Panc1 (cell line): ENCODE measurements at regions not wholly inside any gene's neighbourhood (a gene's known extent, or its start where the extent isn't known, plus 50 kb on each side); places are given as distances from the start of the nearest gene placed in this dataset.

ENCODE experiments used
- ATAC-seq: fragments of 200-7000 bp; cut with Tn5 transposase; 2 replicates; pipeline ENCODE4 v1.9.1; 2020; ENCODE audit warnings: mild to moderate bottlenecking, moderate library complexity
- BruUV-seq: library from RNA; stranded (reverse); fragments of 400-500 nt; replicated peaks from 2 replicates; lab custom pipeline; 2021; lab: Mats Ljungman, UMichigan
- CTCF ChIA-PET: fragments of 300-600 bp; sonication (Branson Sonifier 250); formaldehyde crosslinking; loops from one replicate; lab custom pipeline; 2022; ENCODE audit warnings: antibody characterized with exemption; lab: Charles Lee
- POLR2A ChIA-PET: fragments of 300-600 bp; sonication (Branson Sonifier 250); formaldehyde crosslinking; loops from one replicate; lab custom pipeline; 2022; ENCODE audit warnings: antibody characterized with exemption; lab: Charles Lee
- DNase-seq: peaks from one replicate; pipeline ENCODE4 v3.0.0-alpha.2; 2010; ENCODE audit warnings: low read depth, low spot score
- H3K27ac ChIP-seq: 2 replicates; pipeline ENCODE4 v1.5.1; 2011; ENCODE audit warnings: mild to moderate bottlenecking, low read length, inconsistent platforms
- H3K27me3 ChIP-seq: fragments of 200-500 bp; sonication (Bioruptor generic); 2 replicates; pipeline ENCODE4 v1.6.0; 2014; ENCODE audit warnings: low read length, inconsistent platforms; ENCODE audit not compliant: control insufficient read depth, insufficient read depth
- H3K36me3 ChIP-seq: fragments of 200-500 bp; sonication (Bioruptor generic); 2 replicates; pipeline ENCODE4 v1.5.1; 2014; ENCODE audit warnings: inconsistent platforms, mild to moderate bottlenecking, low read length, moderate library complexity; ENCODE audit not compliant: control insufficient read depth, insufficient read depth
- H3K4me1 ChIP-seq: 2 replicates; pipeline ENCODE4 v1.5.1; 2011; ENCODE audit warnings: inconsistent platforms, mild to moderate bottlenecking, low read length, moderate library complexity; ENCODE audit not compliant: control insufficient read depth, insufficient read depth
- H3K4me3 ChIP-seq, 2 experiments: 2 replicates each; pipeline ENCODE4 v1.5.1; 2011 to 2012; ENCODE audit warnings: low read depth in 2 of 2, low read length in 2 of 2, mild to moderate bottlenecking in 2 of 2, inconsistent platforms in 1 of 2, moderate library complexity in 1 of 2
- H3K9me3 ChIP-seq: fragments of 200-500 bp; sonication (Bioruptor generic); 2 replicates; pipeline ENCODE4 v1.5.1; 2014; ENCODE audit warnings: low read depth, mild to moderate bottlenecking, inconsistent platforms, low read length, moderate library complexity; ENCODE audit not compliant: control insufficient read depth, insufficient read depth
- POLR2AphosphoS5 ChIP-seq: IDR thresholded peaks from 2 replicates; pipeline ENCODE4 v1.6.1; 2012; ENCODE audit warnings: mild to moderate bottlenecking, low read depth, low read length, moderate library complexity
- SIN3A ChIP-seq: IDR thresholded peaks from 2 replicates; pipeline ENCODE4 v1.6.1; 2012; ENCODE audit warnings: low read depth, mild to moderate bottlenecking, low read length, moderate library complexity, borderline replicate concordance; ENCODE audit not compliant: insufficient read depth
- TCF7L2 ChIP-seq: IDR thresholded peaks from 2 replicates; pipeline ENCODE4 v1.6.1; 2011; ENCODE audit warnings: mild to moderate bottlenecking, low read depth, low read length, inconsistent platforms
- in situ Hi-C: cut with HindIII; loops from 2 replicates; pipeline ENCODE4 v1.10.0; 2016; ENCODE audit warnings: low sequenced_read_pairs, low pct_unique_long_range_greater_than_20kb
- intact Hi-C: fragments of 100-400 bp; cut with micrococcal nuclease; formaldehyde crosslinking; loops from one replicate; pipeline ENCODE4 v1.10.0; 2022; ENCODE audit not compliant: unreplicated experiment
- TF ChIP-seq, protein P1 (sequence below), 2 experiments: IDR thresholded peaks; 2 replicates each; pipeline ENCODE4 v1.6.1; 2011 to 2012; ENCODE audit warnings: low read depth in 2 of 2, control low read depth in 1 of 2, low read length in 1 of 2, mild to moderate bottlenecking in 1 of 2, moderate library complexity in 1 of 2; ENCODE audit not compliant: insufficient read depth in 1 of 2
- TF ChIP-seq, protein P2 (sequence below): fragments of 450-650 bp; IDR thresholded peaks from 2 replicates; pipeline ENCODE4 v1.5.1; 2017; ENCODE audit warnings: mild to moderate bottlenecking

DNA sequence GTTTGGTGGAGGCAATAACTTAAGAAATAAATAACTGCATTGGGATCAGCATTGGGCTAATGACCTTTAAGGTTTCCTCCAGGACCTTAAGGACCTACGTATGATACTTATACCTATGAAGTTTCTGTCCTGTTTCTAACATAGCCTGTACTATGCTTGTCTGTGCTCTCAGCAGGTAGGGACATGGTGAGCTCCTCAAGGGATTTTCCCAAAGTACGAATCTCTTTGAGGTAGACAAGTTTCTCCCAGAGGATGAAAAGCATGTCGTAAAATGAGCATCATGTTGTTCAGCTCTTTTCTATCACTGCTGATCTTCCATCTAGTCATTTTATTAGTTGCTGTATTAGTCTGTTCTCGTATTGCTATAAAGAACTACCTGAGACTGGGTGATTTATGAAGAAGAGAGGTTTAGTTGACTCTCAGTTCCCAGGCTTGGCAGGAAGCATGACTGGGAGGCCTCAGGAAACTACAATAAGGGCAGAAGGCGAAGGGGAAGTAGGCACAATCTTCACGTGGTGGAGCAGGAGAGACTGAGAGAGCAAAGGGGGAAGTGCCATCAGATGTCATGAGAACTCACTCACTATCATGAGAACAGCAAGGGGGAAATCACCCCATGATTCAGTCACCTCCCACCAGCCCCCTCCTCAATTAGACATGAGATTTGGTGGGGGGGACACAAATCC, 77.8 kb upstream of the TGM3 start:
- peaks cover 7% of the 10 kb centered on the region; the same call in 1 of the 2 replicates for H3K27me3 ChIP-seq
- ChIA-PET POLR2A (interaction anchor here (0.6 kb wide), 1 partner anchor 29 kb away, joined by 7 read pairs; no protein-coding TSS in a partner anchor), CTCF (no interaction called here)
- no peaks in the 10 kb centered on the region for H3K4me1 ChIP-seq
- ATAC-seq (no peak), DNase-seq (no peak)
- H3K27ac ChIP-seq: no peak overlapping the region
- TF ChIP-seq, protein P1, sequence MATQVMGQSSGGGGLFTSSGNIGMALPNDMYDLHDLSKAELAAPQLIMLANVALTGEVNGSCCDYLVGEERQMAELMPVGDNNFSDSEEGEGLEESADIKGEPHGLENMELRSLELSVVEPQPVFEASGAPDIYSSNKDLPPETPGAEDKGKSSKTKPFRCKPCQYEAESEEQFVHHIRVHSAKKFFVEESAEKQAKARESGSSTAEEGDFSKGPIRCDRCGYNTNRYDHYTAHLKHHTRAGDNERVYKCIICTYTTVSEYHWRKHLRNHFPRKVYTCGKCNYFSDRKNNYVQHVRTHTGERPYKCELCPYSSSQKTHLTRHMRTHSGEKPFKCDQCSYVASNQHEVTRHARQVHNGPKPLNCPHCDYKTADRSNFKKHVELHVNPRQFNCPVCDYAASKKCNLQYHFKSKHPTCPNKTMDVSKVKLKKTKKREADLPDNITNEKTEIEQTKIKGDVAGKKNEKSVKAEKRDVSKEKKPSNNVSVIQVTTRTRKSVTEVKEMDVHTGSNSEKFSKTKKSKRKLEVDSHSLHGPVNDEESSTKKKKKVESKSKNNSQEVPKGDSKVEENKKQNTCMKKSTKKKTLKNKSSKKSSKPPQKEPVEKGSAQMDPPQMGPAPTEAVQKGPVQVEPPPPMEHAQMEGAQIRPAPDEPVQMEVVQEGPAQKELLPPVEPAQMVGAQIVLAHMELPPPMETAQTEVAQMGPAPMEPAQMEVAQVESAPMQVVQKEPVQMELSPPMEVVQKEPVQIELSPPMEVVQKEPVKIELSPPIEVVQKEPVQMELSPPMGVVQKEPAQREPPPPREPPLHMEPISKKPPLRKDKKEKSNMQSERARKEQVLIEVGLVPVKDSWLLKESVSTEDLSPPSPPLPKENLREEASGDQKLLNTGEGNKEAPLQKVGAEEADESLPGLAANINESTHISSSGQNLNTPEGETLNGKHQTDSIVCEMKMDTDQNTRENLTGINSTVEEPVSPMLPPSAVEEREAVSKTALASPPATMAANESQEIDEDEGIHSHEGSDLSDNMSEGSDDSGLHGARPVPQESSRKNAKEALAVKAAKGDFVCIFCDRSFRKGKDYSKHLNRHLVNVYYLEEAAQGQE (IDR thresholded peaks at IDR 0.05; ENCODE audit: insufficient read depth in 1 of 2, low read depth in 2 of 2, low read length in 1 of 2): no peak
- no peak for TF ChIP-seq POLR2AphosphoS5
- TF ChIP-seq SIN3A: no peak
- TF ChIP-seq, protein P2, sequence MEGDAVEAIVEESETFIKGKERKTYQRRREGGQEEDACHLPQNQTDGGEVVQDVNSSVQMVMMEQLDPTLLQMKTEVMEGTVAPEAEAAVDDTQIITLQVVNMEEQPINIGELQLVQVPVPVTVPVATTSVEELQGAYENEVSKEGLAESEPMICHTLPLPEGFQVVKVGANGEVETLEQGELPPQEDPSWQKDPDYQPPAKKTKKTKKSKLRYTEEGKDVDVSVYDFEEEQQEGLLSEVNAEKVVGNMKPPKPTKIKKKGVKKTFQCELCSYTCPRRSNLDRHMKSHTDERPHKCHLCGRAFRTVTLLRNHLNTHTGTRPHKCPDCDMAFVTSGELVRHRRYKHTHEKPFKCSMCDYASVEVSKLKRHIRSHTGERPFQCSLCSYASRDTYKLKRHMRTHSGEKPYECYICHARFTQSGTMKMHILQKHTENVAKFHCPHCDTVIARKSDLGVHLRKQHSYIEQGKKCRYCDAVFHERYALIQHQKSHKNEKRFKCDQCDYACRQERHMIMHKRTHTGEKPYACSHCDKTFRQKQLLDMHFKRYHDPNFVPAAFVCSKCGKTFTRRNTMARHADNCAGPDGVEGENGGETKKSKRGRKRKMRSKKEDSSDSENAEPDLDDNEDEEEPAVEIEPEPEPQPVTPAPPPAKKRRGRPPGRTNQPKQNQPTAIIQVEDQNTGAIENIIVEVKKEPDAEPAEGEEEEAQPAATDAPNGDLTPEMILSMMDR: no peak
- TF ChIP-seq TCF7L2: no peak
- H3K9me3 ChIP-seq: no peaks in the 10 kb centered on the region
- H3K36me3 ChIP-seq: no peaks in the 10 kb centered on the region
- no TSS peak for BruUV-seq
- no peak overlapping the region for H3K4me3 ChIP-seq
- intact Hi-C loops (no loop called here), in situ Hi-C loops (no loop called here)

DNA sequence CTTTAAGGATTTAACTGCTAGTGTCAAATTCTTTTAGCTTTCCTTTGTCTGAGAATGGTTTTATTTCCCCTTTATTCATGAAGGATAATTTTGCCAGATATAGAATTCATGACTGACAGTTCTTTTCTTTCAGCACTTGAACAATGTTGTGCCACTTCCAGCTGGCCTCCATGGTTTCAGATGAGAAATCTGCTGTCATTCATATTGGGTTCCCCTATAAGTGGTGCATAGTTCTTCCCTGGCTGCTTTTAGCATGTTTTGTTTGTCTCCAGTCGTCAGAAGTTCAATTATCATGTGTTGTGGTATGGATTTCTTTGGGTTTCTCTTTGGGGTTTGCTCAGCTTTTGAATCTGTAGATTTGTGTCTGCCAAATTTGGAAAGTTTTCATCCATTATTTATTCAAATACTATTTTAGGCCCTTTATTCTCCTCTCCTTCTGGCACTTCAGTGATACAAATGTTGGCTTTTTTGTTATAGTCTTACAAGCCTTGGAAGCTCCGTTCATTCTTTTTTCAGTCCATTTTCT, 76.3 kb upstream of the TGM3 start:
- ChIA-PET CTCF (no interaction called here), POLR2A (no interaction called here)
- Histone ChIP-seq H3K27ac (no peak overlapping the region), H3K4me3 (no peak overlapping the region), H3K27me3 (peaks cover 7% of the 10 kb centered on the region; the same call in 1 of the 2 replicates), H3K9me3 (no peaks in the 10 kb centered on the region), H3K36me3 (no peaks in the 10 kb centered on the region), H3K4me1 (no peaks in the 10 kb centered on the region)
- DNase-seq: no peak
- TF ChIP-seq, protein P2: no peak
- TF ChIP-seq TCF7L2 (no peak), POLR2AphosphoS5 (no peak), SIN3A (no peak)
- TF ChIP-seq, protein P1 (IDR thresholded peaks at IDR 0.05; ENCODE audit: insufficient read depth in 1 of 2, low read depth in 2 of 2, low read length in 1 of 2): no peak
- BruUV-seq: no TSS peak
- in situ Hi-C loops: no loop called here
- no peak for ATAC-seq
- intact Hi-C loops: no loop called here
